GM18951 (cell line): ENCODE measurements at regions not wholly inside any gene's neighbourhood (a gene's known extent, or its start where the extent isn't known, plus 50 kb on each side); places are given as distances from the start of the nearest gene placed in this dataset.

Experiments used
- POLR2A ChIP-seq: IDR thresholded peaks from 4 replicates; pipeline ENCODE4 v1.6.1; 2011; ENCODE audit warnings: mild to moderate bottlenecking; ENCODE audit not compliant: insufficient read length, insufficient read depth; ENCODE audit errors: extremely low read depth
- in situ Hi-C: fragments of 300-500 bp; cut with MboI; formaldehyde crosslinking; loops from one replicate; pipeline ENCODE4 v1.12.0; 2022; ENCODE audit warnings: low sequenced_read_pairs, mixed read lengths, inconsistent platforms; ENCODE audit not compliant: unreplicated experiment

DNA sequence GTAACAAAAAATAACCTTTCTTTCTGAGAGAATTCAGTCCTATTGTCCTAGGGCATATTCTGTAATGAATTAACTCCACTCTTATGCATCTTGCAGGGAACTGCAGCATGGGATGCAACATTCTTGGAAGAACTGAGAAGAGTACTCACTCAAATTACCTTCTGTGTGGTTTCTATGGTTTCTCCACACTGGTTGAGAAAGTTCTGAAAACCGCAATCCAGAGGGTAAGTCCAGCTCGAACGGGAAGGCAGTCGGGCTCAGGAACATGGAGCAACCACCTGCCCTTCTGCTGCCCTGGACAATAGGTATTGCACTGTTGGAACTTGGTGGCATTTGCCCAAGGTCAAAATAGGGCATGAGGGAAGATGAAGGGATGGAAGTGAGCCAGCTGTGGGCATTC, 59.6 kb upstream of the CDK13 start:
- in situ Hi-C loops: loop anchor here (10.0 kb wide), 1 partner anchor 164 kb away; no protein-coding TSS in a partner anchor
- TF ChIP-seq POLR2A: no peak

DNA sequence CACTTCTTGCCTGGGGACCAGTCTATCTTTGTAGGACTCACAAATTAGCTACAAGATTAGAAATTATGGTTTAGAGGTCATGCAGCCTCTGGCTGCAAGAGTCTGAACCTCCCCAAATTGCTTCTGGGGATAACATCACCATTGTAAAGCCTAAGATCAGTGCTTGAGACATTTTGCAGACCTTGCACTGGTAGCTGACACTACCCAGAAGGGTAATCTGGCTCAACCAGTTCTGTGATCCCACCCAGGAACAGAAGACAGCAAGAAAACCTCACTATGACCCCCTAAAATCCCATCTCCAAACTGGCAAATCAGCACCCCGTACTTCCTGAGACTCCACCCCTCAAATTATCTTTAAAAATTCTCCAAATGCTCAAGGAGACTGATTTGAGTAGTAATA, 58.2 kb upstream of the CDK13 start:
- no peak for TF ChIP-seq POLR2A
- in situ Hi-C loops: loop anchor here (10.0 kb wide), 1 partner anchor 163 kb away; no protein-coding TSS in a partner anchor

DNA sequence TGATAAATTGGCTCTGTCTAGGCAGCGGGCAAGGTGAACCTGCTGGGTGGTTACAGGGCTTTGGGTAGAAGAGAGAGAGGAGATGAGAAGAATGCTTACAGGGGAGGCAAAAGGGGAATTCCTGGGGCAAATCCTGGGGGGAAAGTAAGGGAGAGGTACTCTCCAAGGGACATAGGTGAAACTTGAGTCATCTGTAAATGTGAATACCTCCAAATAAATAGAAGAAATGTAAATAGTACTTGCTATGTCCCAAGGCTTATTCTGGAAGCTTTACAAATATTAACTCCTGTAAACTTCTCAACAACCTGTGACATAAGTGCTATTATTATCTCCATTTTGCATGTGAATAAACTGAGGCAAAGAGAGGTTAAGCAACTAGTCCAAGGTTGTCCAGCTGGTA, 57.7 kb upstream of the CDK13 start:
- in situ Hi-C loops: loop anchor here (10.0 kb wide), 1 partner anchor 162 kb away; no protein-coding TSS in a partner anchor
- TF ChIP-seq POLR2A: no peak

DNA sequence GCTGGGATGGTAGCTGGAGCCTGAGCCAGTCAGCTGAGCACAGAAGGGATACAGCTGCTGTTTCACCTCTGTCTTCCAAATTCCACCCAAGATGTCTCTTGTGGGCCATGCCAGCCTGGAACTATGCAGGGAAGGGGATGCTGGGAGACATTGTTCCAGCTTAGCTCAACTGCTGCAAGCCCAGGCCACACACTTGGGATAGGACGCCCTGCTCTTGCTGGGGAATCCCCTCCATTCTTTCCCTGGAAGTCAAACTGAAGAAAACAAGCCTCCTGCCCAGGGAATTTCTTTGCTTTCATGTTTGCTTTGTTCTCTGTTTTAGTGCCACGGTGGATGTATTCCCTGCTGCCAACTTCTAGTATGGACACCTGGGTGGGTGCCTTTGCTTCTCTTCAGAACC, 55.2 kb upstream of the CDK13 start:
- no peak for TF ChIP-seq POLR2A
- in situ Hi-C loops: loop anchor here (10.0 kb wide), 1 partner anchor 160 kb away; no protein-coding TSS in a partner anchor

DNA sequence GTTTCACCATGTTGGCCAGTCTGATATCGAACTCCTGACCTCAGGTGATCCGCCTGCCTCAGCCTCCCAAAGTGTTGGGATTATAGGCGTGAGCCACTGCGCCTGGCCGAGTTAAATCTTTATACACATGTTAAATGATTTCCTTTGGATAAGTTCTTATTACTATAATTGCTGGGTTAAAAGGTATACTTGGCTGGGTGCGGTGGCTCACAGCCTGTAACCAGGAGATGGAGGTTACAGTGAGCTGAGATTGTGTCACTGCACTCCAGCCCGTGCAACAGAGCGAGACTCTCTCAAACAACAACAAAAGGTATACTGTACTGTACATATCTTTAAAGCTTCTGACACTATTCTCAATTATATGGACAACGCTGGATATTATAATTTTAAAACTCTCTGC, 53.2 kb upstream of the CDK13 start:
- in situ Hi-C loops: loop anchor here (10.0 kb wide), 1 partner anchor 158 kb away; no protein-coding TSS in a partner anchor
- TF ChIP-seq POLR2A: no peak

DNA sequence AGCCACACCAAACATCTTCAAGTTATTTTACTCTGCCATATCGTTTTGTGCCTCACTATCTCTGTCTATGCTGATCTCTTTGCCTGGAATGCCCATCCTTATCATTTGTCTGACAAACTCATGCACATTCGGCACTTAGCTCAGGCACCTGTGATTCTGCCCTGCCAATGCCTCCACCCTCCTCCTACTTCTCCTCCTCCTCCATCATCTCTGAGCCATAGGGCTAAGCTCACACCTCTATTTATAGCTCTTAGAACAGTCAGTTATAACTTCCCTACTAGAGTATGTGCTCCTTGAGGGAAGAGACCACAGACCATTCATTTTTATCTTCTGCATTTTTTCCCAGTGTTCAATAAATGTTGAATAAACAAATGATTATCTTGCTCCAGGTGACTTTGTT, 51.2 kb upstream of the CDK13 start:
- TF ChIP-seq POLR2A: no peak
- in situ Hi-C loops: loop anchor here (10.0 kb wide), 1 partner anchor 156 kb away; no protein-coding TSS in a partner anchor
